GM12874 (cell line): ENCODE measurements at regions not wholly inside any gene's neighbourhood (a gene's known extent, or its start where the extent isn't known, plus 50 kb on each side); places are given as distances from the start of the nearest gene placed in this dataset.
A peak's percentile ranks its signal among the peaks of the same experiment; 100 is the strongest.

Source experiments
- CTCF ChIP-seq: IDR thresholded peaks from 2 replicates; pipeline ENCODE4 v1.5.1; 2011; ENCODE audit warnings: low read depth, mild to moderate bottlenecking, control low read depth, low read length, moderate library complexity; ENCODE audit not compliant: insufficient read depth

DNA sequence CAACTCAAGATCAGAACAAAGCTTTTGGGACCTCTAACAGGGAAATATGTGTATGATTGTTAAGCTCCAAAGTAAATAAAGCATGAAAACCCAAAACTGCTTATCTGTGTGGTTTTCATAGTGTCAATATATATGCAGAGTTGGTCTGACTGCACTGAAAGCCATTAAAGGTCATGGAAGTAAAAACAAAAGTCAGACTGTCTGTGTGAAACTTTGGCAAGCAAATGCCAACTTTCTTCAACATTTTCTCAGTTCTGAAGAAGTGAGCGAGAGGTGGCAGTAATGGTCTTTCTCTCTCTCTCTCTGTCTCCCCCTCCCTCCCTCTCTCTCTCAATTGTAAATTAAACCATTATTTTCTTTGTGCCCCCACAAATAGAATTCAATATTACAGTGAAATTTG lies 100.1 kb upstream of the S1PR1 start:
- TF ChIP-seq CTCF = peak; percentile 23; the same call in 1 of the 2 replicates

- no peak for TF ChIP-seq CTCF
These were observed 100.5 kb upstream of the S1PR1 start for GRCh38 chr1:101136271-101136670.

DNA sequence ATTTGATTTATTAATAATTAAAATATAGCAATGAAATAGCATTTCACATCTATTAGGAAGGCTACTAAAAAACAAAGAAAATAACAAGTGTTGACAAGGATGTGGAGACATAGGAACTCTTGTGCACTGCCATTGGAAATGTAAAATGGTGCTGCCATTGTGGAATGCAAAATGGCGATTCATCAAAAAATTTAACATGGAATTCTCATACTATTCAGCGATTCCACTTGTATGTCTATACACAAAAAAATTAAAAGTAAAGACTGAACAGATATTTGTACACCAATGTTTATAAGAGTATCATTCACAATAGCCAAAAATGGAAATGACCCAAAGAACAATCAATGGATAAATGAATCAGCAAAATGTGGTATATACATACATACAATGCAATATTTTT lies 101.3 kb upstream of the S1PR1 start:
- no peak for TF ChIP-seq CTCF

GRCh38 chr1:101131239-101131843 lies 105.5 kb upstream of the S1PR1 start:
- no peak for TF ChIP-seq CTCF

DNA sequence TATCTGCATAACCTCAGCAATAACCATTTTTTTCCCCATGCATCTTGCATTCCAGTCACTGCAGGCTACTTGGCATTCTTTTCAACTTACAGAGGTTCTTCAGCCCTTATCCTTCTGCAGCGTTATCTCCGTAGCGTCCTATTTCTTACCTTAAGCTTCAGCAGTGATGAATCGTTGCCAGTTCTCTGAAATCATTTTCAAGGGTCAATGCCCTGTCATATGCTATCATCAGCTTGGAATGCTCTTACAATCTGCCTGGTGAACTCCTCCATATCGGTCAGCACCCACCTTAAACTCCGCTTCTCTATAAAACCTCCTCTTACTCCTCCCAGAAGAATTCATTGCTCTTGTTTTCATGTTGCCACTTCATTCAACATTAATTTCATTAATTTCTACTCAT lies 105.1 kb upstream of the DPH5 start:
- no peak for TF ChIP-seq CTCF

- TF ChIP-seq CTCF = no peak
These were observed 103.3 kb upstream of the DPH5 start for GRCh38 chr1:101128846-101129245.

DNA sequence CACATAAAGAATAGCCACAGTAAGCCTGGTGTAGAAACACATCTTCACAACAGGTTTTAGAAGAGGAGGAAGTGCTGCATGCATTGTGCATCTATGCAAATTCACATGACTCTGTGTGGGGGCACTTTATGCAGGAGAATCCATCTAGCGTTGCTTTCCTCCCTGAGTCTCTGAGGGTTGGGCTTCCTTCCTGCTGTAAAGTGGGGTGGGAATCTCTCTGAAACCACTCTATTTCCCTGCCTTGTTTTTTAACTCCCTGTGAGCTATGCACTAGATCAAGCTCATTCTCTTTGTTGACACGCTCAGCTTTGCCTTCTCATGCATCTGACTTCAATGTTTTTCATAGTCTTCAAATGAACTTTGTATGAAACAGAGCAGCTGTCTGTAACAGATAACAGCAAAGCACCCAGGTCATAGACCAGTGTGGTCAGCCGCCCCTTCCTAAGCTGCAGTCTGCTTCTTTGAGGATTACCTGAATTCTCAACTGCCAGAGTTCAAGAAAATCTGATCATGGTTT lies 102.7 kb upstream of the DPH5 start:
- TF ChIP-seq CTCF = no peak
